GM12873 (cell line): ENCODE measurements at regions not wholly inside any gene's neighbourhood (a gene's known extent, or its start where the extent isn't known, plus 50 kb on each side); places are given as distances from the start of the nearest gene placed in this dataset.

Experiments
- CTCF ChIP-seq: IDR thresholded peaks from 2 replicates; pipeline ENCODE4 v1.5.1; 2012; ENCODE audit warnings: low read depth, mild to moderate bottlenecking, moderate library complexity, low read length, control low read depth; ENCODE audit not compliant: insufficient read depth; ENCODE audit errors: missing control alignments

GRCh38 chr18:8938817-8939216 lies 163.7 kb upstream of the NDUFV2 start:
- no peak for TF ChIP-seq CTCF

DNA sequence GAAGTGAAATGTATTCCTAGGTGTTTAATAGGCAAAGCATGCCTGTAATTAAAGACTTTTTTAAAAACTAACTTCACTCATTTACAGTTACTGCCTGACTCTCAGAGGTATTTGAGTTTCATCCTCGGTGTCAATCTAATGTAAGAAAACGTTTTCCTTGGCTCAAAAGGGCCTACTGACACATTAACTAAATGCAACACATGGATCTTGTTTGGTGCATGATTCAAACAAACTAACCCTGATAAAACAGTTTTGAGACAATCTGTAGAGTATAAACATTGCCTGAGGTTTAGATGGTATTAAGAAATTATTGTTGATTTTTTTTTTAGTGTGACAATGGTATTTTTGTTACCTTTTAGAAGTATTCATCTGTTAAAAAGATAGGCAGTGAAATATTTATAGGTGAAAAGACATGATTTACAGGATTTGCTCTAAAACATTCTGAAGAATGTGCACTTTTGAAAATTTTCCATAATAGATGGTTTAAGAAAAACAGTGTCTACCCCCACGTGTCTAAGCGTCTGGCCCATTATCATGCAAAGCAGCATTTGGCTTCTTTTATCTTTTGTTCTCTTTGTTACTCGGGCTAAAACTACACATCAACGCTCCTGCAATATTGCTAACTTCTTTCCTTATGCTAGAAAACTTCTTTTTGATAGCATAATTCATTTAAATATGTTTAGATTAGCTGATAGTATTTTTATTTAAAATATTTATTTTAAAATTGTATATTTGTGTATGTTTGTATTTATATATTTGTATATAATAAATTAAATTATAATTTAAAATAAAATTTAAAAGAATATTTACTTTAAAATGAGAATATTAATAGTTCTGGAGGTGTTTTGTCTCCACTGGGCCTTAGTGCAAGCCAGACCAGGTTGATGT lies 160.2 kb upstream of the NDUFV2 start:
- no peak for TF ChIP-seq CTCF

DNA sequence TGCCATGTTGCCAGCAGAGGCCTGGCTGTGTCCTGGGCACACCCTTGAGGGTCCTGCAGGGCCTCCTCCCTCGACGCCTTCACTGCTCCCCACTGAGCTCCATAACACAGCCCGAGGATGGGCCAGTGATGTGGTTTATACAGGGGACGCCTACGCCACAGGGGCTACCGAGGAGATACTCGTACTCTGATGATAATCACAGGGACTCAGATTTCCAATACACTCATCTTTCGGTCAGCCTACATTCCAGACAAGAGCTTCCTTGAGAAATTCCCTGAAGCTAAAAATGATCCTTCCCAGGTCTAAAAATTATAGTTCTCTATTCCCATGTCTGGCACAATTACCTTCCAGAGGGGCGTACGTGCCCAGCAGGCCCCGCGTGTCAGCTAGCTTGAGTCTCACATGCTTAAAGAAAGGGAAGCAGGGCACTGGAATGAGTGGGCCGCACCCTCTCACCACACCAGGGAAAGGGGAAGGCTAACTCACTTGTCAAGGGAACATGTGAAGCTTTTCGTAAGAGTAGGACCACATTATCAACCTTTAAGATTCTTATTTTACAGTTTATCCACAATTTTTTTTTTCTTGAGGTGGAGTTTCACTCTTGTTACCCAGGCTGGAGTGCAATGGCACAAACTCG lies 159.5 kb upstream of the NDUFV2 start:
- no peak for TF ChIP-seq CTCF

- TF ChIP-seq CTCF = no peak
These were observed 158.3 kb upstream of the NDUFV2 start for GRCh38 chr18:8943900-8944870.

DNA sequence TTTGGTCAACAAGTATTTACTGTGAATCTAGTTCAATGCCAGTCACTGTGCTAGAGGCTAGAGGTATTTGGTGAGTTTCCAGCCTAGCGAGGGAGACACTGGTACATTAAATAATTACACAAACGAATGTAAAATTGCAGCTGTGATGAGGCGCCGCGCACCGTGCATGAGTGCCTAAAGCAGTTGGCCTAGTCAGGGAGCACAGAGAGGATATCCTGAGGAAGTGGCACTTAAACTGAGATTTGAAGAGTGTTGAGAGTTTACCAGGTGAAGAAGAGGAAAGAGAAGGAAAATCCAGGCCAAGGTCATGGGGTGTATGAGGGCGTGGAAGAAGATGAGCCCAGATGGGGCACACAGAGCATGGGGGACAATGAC lies 157.6 kb upstream of the NDUFV2 start:
- no peak for TF ChIP-seq CTCF

- no peak for TF ChIP-seq CTCF
These were observed 157.0 kb upstream of the NDUFV2 start for GRCh38 chr18:8945514-8945913.
